SK-N-SH (cell line): ENCODE measurements at regions not wholly inside any gene's neighbourhood (a gene's known extent, or its start where the extent isn't known, plus 50 kb on each side); places are given as distances from the start of the nearest gene placed in this dataset.

ENCODE experiments used
- CTCF ChIA-PET: fragments of 300-600, 350-600 bp; formaldehyde crosslinking; extraction: SDS; loops from one replicate; lab custom pipeline; 2021; lab: Yijun Ruan, JAX
- POLR2A ChIA-PET: fragments of 350-600 bp; sonication (Branson Sonifier 250); formaldehyde crosslinking; extraction: SDS; loops from one replicate; lab custom pipeline; 2020; ENCODE audit warnings: antibody characterized with exemption, inconsistent platforms; lab: Yijun Ruan, JAX
- DNase-seq: peaks from one replicate; pipeline ENCODE4 v3.0.0; 2012
- H2AFZ ChIP-seq: fragments of 200-600 bp; sonication (generic); 2 replicates; pipeline ENCODE4 v1.8.1; 2016; ENCODE audit warnings: antibody characterized with exemption, mild to moderate bottlenecking, low read depth
- H3F3A ChIP-seq: fragments of 200-600 bp; sonication (generic); replicated peaks from 2 replicates; pipeline ENCODE3; 2016; ENCODE audit warnings: antibody characterized with exemption, mild to moderate bottlenecking; ENCODE audit not compliant: insufficient read depth
- H3K27ac ChIP-seq, 2 experiments: fragments of 200-500 bp in 1 of 2; fragments of 200-600 bp in 1 of 2; sonication (Bioruptor generic) in 1 of 2; sonication (generic), shearing (Covaris generic) in 1 of 2; 2 replicates each; pipeline versions ENCODE4 v1.5.1 to v1.6.1; 2014 to 2016; ENCODE audit warnings: low read depth in 2 of 2, inconsistent platforms in 1 of 2, low read length in 1 of 2, mild to moderate bottlenecking in 1 of 2, mixed read lengths in 1 of 2
- H3K27me3 ChIP-seq: fragments of 200-600 bp; sonication (generic), shearing (Covaris generic); 2 replicates; pipeline ENCODE4 v1.6.1; 2016; ENCODE audit warnings: mixed run types; ENCODE audit not compliant: insufficient read depth
- H3K36me3 ChIP-seq, 2 experiments: fragments of 200-500 bp in 1 of 2; fragments of 200-600 bp in 1 of 2; sonication (Bioruptor generic) in 1 of 2; sonication (generic) in 1 of 2; replicated peaks in 1 of 2; 2 replicates each; pipeline versions ENCODE3 to v1.5.1; 2014 to 2016; ENCODE audit warnings: low read length in 1 of 2, mild to moderate bottlenecking in 1 of 2; ENCODE audit not compliant: insufficient read depth in 2 of 2, control insufficient read depth in 1 of 2
- H3K4me1 ChIP-seq, 2 experiments: fragments of 200-500 bp in 1 of 2; fragments of 200-600 bp in 1 of 2; sonication (Bioruptor generic) in 1 of 2; sonication (generic), shearing (Covaris generic) in 1 of 2; 2 replicates each; pipeline versions ENCODE4 v1.5.1 to v1.6.1; 2014 to 2016; ENCODE audit warnings: low read depth in 1 of 2, low read length in 1 of 2, mixed run types in 1 of 2; ENCODE audit not compliant: insufficient read depth in 2 of 2, control insufficient read depth in 1 of 2
- H3K4me2 ChIP-seq: fragments of 200-600 bp; sonication (generic), shearing (Covaris generic); 2 replicates; pipeline ENCODE4 v1.6.1; 2017; ENCODE audit warnings: mixed run types
- H3K4me3 ChIP-seq, 2 experiments: fragments of 200-500 bp in 1 of 2; fragments of 200-600 bp in 1 of 2; sonication (Bioruptor generic) in 1 of 2; sonication (generic), shearing (Covaris generic) in 1 of 2; 2 replicates each; pipeline versions ENCODE4 v1.5.1 to v1.8.1; 2014 to 2016; ENCODE audit warnings: low read depth in 2 of 2, inconsistent platforms in 1 of 2, low read length in 1 of 2, mild to moderate bottlenecking in 1 of 2, mixed read lengths in 1 of 2, moderate library complexity in 1 of 2
- H3K79me2 ChIP-seq: fragments of 200-600 bp; sonication (generic); 2 replicates; pipeline ENCODE4 v1.8.1; 2017; ENCODE audit warnings: mild to moderate bottlenecking; ENCODE audit not compliant: insufficient read depth
- H3K9ac ChIP-seq: fragments of 200-600 bp; sonication (generic); 2 replicates; pipeline ENCODE4 v1.6.1; 2017; ENCODE audit warnings: mixed run types
- H3K9me2 ChIP-seq: fragments of 200-600 bp; sonication (generic); 2 replicates; pipeline ENCODE4 v1.6.1; 2017; ENCODE audit warnings: mixed run types
- H3K9me3 ChIP-seq: fragments of 200-600 bp; sonication (generic); 2 replicates; pipeline ENCODE4 v1.6.1; 2017; ENCODE audit warnings: mixed run types, mild to moderate bottlenecking, moderate library complexity
- H4K20me1 ChIP-seq: fragments of 200-600 bp; sonication (generic); 2 replicates; pipeline ENCODE4 v1.6.1; 2017; ENCODE audit warnings: mild to moderate bottlenecking, mixed run types; ENCODE audit not compliant: insufficient read depth
- FOSL2 ChIP-seq: IDR thresholded peaks from 2 replicates; pipeline ENCODE4 v1.4.0; 2012; ENCODE audit warnings: low read depth, mild to moderate bottlenecking, moderate library complexity, borderline replicate concordance
- GABPA ChIP-seq: IDR thresholded peaks from 2 replicates; pipeline ENCODE4 v1.4.0; 2012; ENCODE audit warnings: low read depth, mild to moderate bottlenecking
- GATA2 ChIP-seq: sonication (generic); formaldehyde crosslinking; IDR thresholded peaks from 2 replicates; pipeline ENCODE4 v1.5.0; 2020; ENCODE audit warnings: mild to moderate bottlenecking, missing genetic modification reagents
- JUND ChIP-seq: IDR thresholded peaks from 2 replicates; pipeline ENCODE4 v1.4.0; 2012
- NFIC ChIP-seq: IDR thresholded peaks from 2 replicates; pipeline ENCODE4 v1.4.0; 2012; ENCODE audit warnings: borderline replicate concordance
- REST ChIP-seq: IDR thresholded peaks from 2 replicates; pipeline ENCODE4 v1.6.1; 2012; ENCODE audit warnings: mild to moderate bottlenecking, low read depth, low read length, moderate library complexity
- TAF1 ChIP-seq: IDR thresholded peaks from 2 replicates; pipeline ENCODE4 v1.6.1; 2012; ENCODE audit warnings: low read depth, mild to moderate bottlenecking, low read length, moderate library complexity, borderline replicate concordance
- TEAD4 ChIP-seq: IDR thresholded peaks from 2 replicates; pipeline ENCODE4 v1.4.0; 2012; ENCODE audit warnings: mild to moderate bottlenecking, borderline replicate concordance; ENCODE audit not compliant: insufficient read depth
- YY1 ChIP-seq: IDR thresholded peaks from 2 replicates; pipeline ENCODE4 v1.4.0; 2012; ENCODE audit warnings: low read depth, mild to moderate bottlenecking
- WGBS: methylation state at CpG from one replicate; pipeline ENCODE4 v1.1.6; 2017; ENCODE audit warnings: low lambda C conversion rate; 5-methylcytosine and 5-hydroxymethylcytosine counted together
- TF ChIP-seq, protein P1 (sequence below): IDR thresholded peaks from 2 replicates; pipeline ENCODE4 v1.4.0; 2012; ENCODE audit warnings: low read depth
- TF ChIP-seq, protein P2 (sequence below): fragments of 150-350 bp; IDR thresholded peaks from 2 replicates; pipeline ENCODE4 v1.6.1; 2016; ENCODE audit warnings: mild to moderate bottlenecking, low read depth, low read length

GRCh38 chr1:5342830-5343229 is 649.4 kb downstream of the NPHP4 start:
- Histone ChIP-seq H4K20me1 (no peaks in the 10 kb centered on the region), H3K79me2 (no peaks in the 10 kb centered on the region), H3K9me3 (no peaks in the 10 kb centered on the region), H3F3A (no peaks in the 10 kb centered on the region), H3K27me3 (no peaks in the 10 kb centered on the region), H3K27ac (no peak overlapping the region), H3K9me2 (no peaks in the 10 kb centered on the region), H3K4me1 (peaks cover 0 to 2% of the 10 kb centered on the region in 2 experiments; a peak in 1 of 4 replicates), H3K36me3 (no peaks in the 10 kb centered on the region), H3K4me2 (no peak overlapping the region), H2AFZ (no peak overlapping the region), H3K4me3 (no peak overlapping the region), H3K9ac (no peak overlapping the region)
- DNase-seq, result no peak
- TF ChIP-seq NFIC (no peak), YY1 (no peak), TEAD4 (no peak), GATA2 (CRISPR knock-in tag) (no peak)
- TF ChIP-seq, protein P1, sequence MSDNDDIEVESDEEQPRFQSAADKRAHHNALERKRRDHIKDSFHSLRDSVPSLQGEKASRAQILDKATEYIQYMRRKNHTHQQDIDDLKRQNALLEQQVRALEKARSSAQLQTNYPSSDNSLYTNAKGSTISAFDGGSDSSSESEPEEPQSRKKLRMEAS, result no peak
- WGBS, result 42% methylated on average over 2 of the region's 11 CpGs
- CTCF ChIA-PET, result interaction anchor here (0.6 to 1.2 kb wide), 2 partner anchors 48 to 114 kb away, joined by 3 to 5 read pairs; no protein-coding TSS in a partner anchor
- POLR2A ChIA-PET, result interaction anchor here (0.7 kb wide), 1 partner anchor 91 kb away, joined by 3 read pairs; no protein-coding TSS in a partner anchor

GRCh38 chr1:5342172-5342571 is 650.1 kb downstream of the NPHP4 start:
- H4K20me1 ChIP-seq, result no peaks in the 10 kb centered on the region
- POLR2A ChIA-PET, result no interaction called here
- CTCF ChIA-PET, result interaction anchor here (0.6 to 1.2 kb wide), 2 partner anchors 48 to 114 kb away, joined by 3 to 5 read pairs; no protein-coding TSS in a partner anchor
- DNase-seq, result no peak
- no peaks in the 10 kb centered on the region for H3K9me3 ChIP-seq
- no peak overlapping the region for H2AFZ ChIP-seq
- no peak overlapping the region for H3K27ac ChIP-seq
- H3K79me2 ChIP-seq, result no peaks in the 10 kb centered on the region
- H3K36me3 ChIP-seq, result no peaks in the 10 kb centered on the region
- H3K4me3 ChIP-seq, result no peak overlapping the region
- no peaks in the 10 kb centered on the region for H3K9me2 ChIP-seq
- 31% methylated on average over 7 of the region's 8 CpGs for WGBS
- no peak overlapping the region for H3K9ac ChIP-seq
- no peaks in the 10 kb centered on the region for H3F3A ChIP-seq
- TF ChIP-seq FOSL2, result no peak
- no peak for TF ChIP-seq REST
- no peak for TF ChIP-seq TAF1
- no peak for TF ChIP-seq JUND
- TF ChIP-seq GABPA, result no peak
- TF ChIP-seq, protein P2, sequence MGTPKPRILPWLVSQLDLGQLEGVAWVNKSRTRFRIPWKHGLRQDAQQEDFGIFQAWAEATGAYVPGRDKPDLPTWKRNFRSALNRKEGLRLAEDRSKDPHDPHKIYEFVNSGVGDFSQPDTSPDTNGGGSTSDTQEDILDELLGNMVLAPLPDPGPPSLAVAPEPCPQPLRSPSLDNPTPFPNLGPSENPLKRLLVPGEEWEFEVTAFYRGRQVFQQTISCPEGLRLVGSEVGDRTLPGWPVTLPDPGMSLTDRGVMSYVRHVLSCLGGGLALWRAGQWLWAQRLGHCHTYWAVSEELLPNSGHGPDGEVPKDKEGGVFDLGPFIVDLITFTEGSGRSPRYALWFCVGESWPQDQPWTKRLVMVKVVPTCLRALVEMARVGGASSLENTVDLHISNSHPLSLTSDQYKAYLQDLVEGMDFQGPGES, result no peak
- H3K4me2 ChIP-seq, result no peak overlapping the region
- peaks cover 0 to 2% of the 10 kb centered on the region in 2 experiments; a peak in 1 of 4 replicates for H3K4me1 ChIP-seq
- H3K27me3 ChIP-seq, result no peaks in the 10 kb centered on the region
